H9 (cell line): ENCODE measurements at regions not wholly inside any gene's neighbourhood (a gene's known extent, or its start where the extent isn't known, plus 50 kb on each side); places are given as distances from the start of the nearest gene placed in this dataset.
"Not testable (repeated sequence)": the region's sequence is repeated elsewhere in the genome, so short reads cannot be mapped to it uniquely, and the experiment has no call there.

Experiments used
- DNase-seq: peaks from one replicate; pipeline ENCODE4 v3.0.0-alpha.2; 2017
- H2AFZ ChIP-seq: one replicate; pipeline ENCODE4 v1.6.1; 2013; ENCODE audit warnings: mild to moderate bottlenecking, low read length, control low read depth, moderate library complexity
- H2AK5ac ChIP-seq: 2 replicates; pipeline ENCODE4 v1.6.1; 2013; ENCODE audit warnings: low read length, control low read depth, mixed read lengths; ENCODE audit not compliant: insufficient read length
- H2BK120ac ChIP-seq: one replicate; pipeline ENCODE4 v1.6.1; 2013; ENCODE audit warnings: low read depth, mild to moderate bottlenecking, low read length, control low read depth, inconsistent platforms; ENCODE audit not compliant: poor library complexity, severe bottlenecking
- H2BK12ac ChIP-seq: 2 replicates; pipeline ENCODE4 v1.6.1; 2013; ENCODE audit warnings: low read length, control low read depth, mixed read lengths, low read depth; ENCODE audit not compliant: insufficient read length
- H2BK15ac ChIP-seq: 2 replicates; pipeline ENCODE4 v1.6.1; 2013; ENCODE audit warnings: low read depth, low read length, control low read depth
- H2BK20ac ChIP-seq: one replicate; pipeline ENCODE4 v1.6.1; 2013; ENCODE audit warnings: low read depth, mild to moderate bottlenecking, low read length, control low read depth, inconsistent platforms; ENCODE audit not compliant: poor library complexity, severe bottlenecking
- H2BK5ac ChIP-seq: 2 replicates; pipeline ENCODE4 v1.6.1; 2013; ENCODE audit warnings: low read length, control low read depth, mixed read lengths; ENCODE audit not compliant: insufficient read length
- H3K14ac ChIP-seq: 2 replicates; pipeline ENCODE4 v1.6.1; 2013; ENCODE audit warnings: low read length, control low read depth; ENCODE audit not compliant: insufficient read depth
- H3K18ac ChIP-seq: 2 replicates; pipeline ENCODE4 v1.6.1; 2013; ENCODE audit warnings: low read depth, mild to moderate bottlenecking, mixed read lengths, low read length, control low read depth; ENCODE audit not compliant: insufficient read length
- H3K23ac ChIP-seq: 2 replicates; pipeline ENCODE4 v1.6.1; 2013; ENCODE audit warnings: low read length, control low read depth, mixed read lengths, low read depth; ENCODE audit not compliant: insufficient read length
- H3K23me2 ChIP-seq: 2 replicates; pipeline ENCODE4 v1.6.1; 2013; ENCODE audit warnings: low read depth, mild to moderate bottlenecking, mixed read lengths, low read length, control low read depth; ENCODE audit not compliant: insufficient read length, poor library complexity, severe bottlenecking
- H3K27ac ChIP-seq: 2 replicates; pipeline ENCODE4 v1.5.1; 2013; ENCODE audit warnings: low read length, control low read depth, mixed read lengths, low read depth; ENCODE audit not compliant: insufficient read length
- H3K27me3 ChIP-seq: 2 replicates; pipeline ENCODE4 v1.6.1; 2013; ENCODE audit warnings: low read length, control low read depth, inconsistent platforms; ENCODE audit not compliant: insufficient read depth
- H3K4ac ChIP-seq: 2 replicates; pipeline ENCODE4 v1.6.1; 2013; ENCODE audit warnings: low read depth, mild to moderate bottlenecking, control low read depth, inconsistent platforms, low read length, moderate library complexity
- H3K4me1 ChIP-seq: 2 replicates; pipeline ENCODE4 v1.6.1; 2013; ENCODE audit warnings: low read length, control low read depth, inconsistent platforms; ENCODE audit not compliant: insufficient read depth
- H3K4me2 ChIP-seq: 2 replicates; pipeline ENCODE4 v1.6.1; 2013; ENCODE audit warnings: low read length, control low read depth, mixed read lengths; ENCODE audit not compliant: insufficient read length, insufficient read depth
- H3K56ac ChIP-seq: 2 replicates; pipeline ENCODE4 v1.6.1; 2013; ENCODE audit warnings: low read depth, mild to moderate bottlenecking, mixed read lengths, low read length, control low read depth; ENCODE audit not compliant: insufficient read length
- H3K79me1 ChIP-seq: 2 replicates; pipeline ENCODE4 v1.6.1; 2013; ENCODE audit warnings: low read depth, mild to moderate bottlenecking, moderate library complexity, low read length, control low read depth, inconsistent platforms; ENCODE audit not compliant: insufficient read depth, poor library complexity, severe bottlenecking
- H3K79me2 ChIP-seq: 2 replicates; pipeline ENCODE4 v1.6.1; 2013; ENCODE audit warnings: low read length, control low read depth, inconsistent platforms; ENCODE audit not compliant: insufficient read depth
- H3K9ac ChIP-seq: 2 replicates; pipeline ENCODE4 v1.6.1; 2013; ENCODE audit warnings: low read length, control low read depth, mixed read lengths; ENCODE audit not compliant: insufficient read length; ENCODE audit errors: extremely low read depth
- H3K9me3 ChIP-seq: one replicate; pipeline ENCODE4 v1.6.1; 2013; ENCODE audit warnings: low read depth, low read length, inconsistent platforms; ENCODE audit not compliant: control insufficient read depth
- H3T11ph ChIP-seq: one replicate; pipeline ENCODE4 v1.6.1; 2013; ENCODE audit warnings: mild to moderate bottlenecking, low read length, control low read depth, inconsistent platforms
- H4K20me1 ChIP-seq: one replicate; pipeline ENCODE4 v1.6.1; 2013; ENCODE audit not compliant: control insufficient read depth, insufficient read length, insufficient read depth
- H4K5ac ChIP-seq: 2 replicates; pipeline ENCODE4 v1.6.1; 2013; ENCODE audit warnings: low read depth, mild to moderate bottlenecking, mixed read lengths, low read length, control low read depth; ENCODE audit not compliant: insufficient read length
- H4K8ac ChIP-seq: replicated peaks from 2 replicates; pipeline ENCODE4 v1.6.1; 2013; ENCODE audit warnings: low read length, control low read depth, mixed read lengths, low read depth; ENCODE audit not compliant: insufficient read length
- H4K91ac ChIP-seq: 2 replicates; pipeline ENCODE4 v1.6.1; 2013; ENCODE audit warnings: low read depth, mild to moderate bottlenecking, moderate library complexity, mixed read lengths, low read length, control low read depth; ENCODE audit not compliant: insufficient read length
- H3K27ac Mint-ChIP-seq, 3 experiments: 2 replicates in 2 of 3; 3 replicates in 1 of 3; pipeline ENCODE4 v1.8.0; 2020 to 2021; ENCODE audit warnings: mixed read lengths in 3 of 3, mild to moderate bottlenecking in 1 of 3, moderate library complexity in 1 of 3
- H3K27me3 Mint-ChIP-seq: 2 replicates; pipeline ENCODE4 v1.8.0; 2021; ENCODE audit warnings: low read depth, mild to moderate bottlenecking, moderate library complexity, mixed read lengths
- H3K36me3 Mint-ChIP-seq, 3 experiments: 2 replicates in 2 of 3; 3 replicates in 1 of 3; pipeline ENCODE4 v1.8.0; 2020 to 2021; ENCODE audit warnings: low read depth in 3 of 3, mixed read lengths in 3 of 3; ENCODE audit not compliant: insufficient read depth in 1 of 3
- H3K4me1 Mint-ChIP-seq, 2 experiments: 2 replicates each; pipeline ENCODE4 v1.8.0; 2020; ENCODE audit warnings: mixed read lengths in 2 of 2
- H3K4me3 Mint-ChIP-seq, 2 experiments: 2 replicates in 1 of 2; 3 replicates in 1 of 2; pipeline ENCODE4 v1.8.0; 2020 to 2021; ENCODE audit warnings: mild to moderate bottlenecking in 2 of 2, mixed read lengths in 2 of 2, moderate library complexity in 1 of 2
- H3K9me3 Mint-ChIP-seq, 2 experiments: 2 replicates in 1 of 2; 3 replicates in 1 of 2; pipeline ENCODE4 v1.8.0; 2020; ENCODE audit warnings: mild to moderate bottlenecking in 2 of 2, mixed read lengths in 2 of 2, moderate library complexity in 1 of 2
- CTCF ChIP-seq: fragments of 200-600 bp; sonication (generic); conservative IDR thresholded peaks from 3 replicates; pipeline ENCODE4 v1.8.0; 2021; ENCODE audit warnings: antibody characterized with exemption, mild to moderate bottlenecking

DNA sequence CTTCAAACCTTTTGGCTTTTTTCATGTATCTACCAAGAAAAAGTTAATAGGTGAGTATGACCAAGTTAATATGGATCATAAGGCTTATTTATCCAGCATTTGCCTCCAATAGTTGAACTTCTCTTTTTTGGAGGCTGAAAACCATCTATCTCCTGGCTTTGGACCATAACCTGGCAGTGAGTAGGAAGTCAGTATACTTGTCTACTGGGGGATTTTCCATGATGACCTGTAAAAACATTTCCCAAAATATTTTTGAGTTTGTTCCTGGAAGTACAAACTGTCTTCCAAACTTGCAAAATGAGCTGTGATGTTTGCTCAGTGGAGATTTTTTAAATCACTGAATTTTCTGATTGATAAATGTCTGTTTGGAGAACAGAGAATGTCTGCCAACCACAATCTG is 349.9 kb downstream of the FAM47B start:
- H3K4me1 ChIP-seq = no peaks in the 10 kb centered on the region
- no peak overlapping the region for H3T11ph ChIP-seq
- no peak overlapping the region for H3K4ac ChIP-seq
- H2BK15ac ChIP-seq = no peak overlapping the region
- no peak overlapping the region for H3K27ac ChIP-seq
- no peaks in the 10 kb centered on the region for H3K9me3 ChIP-seq
- Mint-ChIP-seq H3K27ac (no peak overlapping the region), H3K4me3 (no peak overlapping the region), H3K9me3 (peaks cover 47% of the 10 kb centered on the region in 2 experiments), H3K27me3 (no peaks in the 10 kb centered on the region), H3K36me3 (no peaks in the 10 kb centered on the region; a peak in 1 of 7 replicates), H3K4me1 (no peaks in the 10 kb centered on the region)
- no peak for DNase-seq
- no peaks in the 10 kb centered on the region for H3K23me2 ChIP-seq
- TF ChIP-seq CTCF = no peak
- H2AFZ ChIP-seq = no peak overlapping the region
- H2BK5ac ChIP-seq = no peak overlapping the region
- H3K4me2 ChIP-seq = no peak overlapping the region
- H4K5ac ChIP-seq = no peak overlapping the region
- no peak overlapping the region for H2BK12ac ChIP-seq
- no peak overlapping the region for H2AK5ac ChIP-seq
- H3K79me1 ChIP-seq = no peaks in the 10 kb centered on the region
- H3K18ac ChIP-seq = no peak overlapping the region
- H4K20me1 ChIP-seq = no peaks in the 10 kb centered on the region
- H4K8ac ChIP-seq = no peak overlapping the region
- no peak overlapping the region for H3K9ac ChIP-seq
- no peak overlapping the region for H2BK20ac ChIP-seq
- no peaks in the 10 kb centered on the region for H3K79me2 ChIP-seq
- no peaks in the 10 kb centered on the region for H3K27me3 ChIP-seq
- H2BK120ac ChIP-seq = no peak overlapping the region
- H3K56ac ChIP-seq = no peak overlapping the region
- no peak overlapping the region for H3K14ac ChIP-seq
- H4K91ac ChIP-seq = no peak overlapping the region
- no peak overlapping the region for H3K23ac ChIP-seq

DNA sequence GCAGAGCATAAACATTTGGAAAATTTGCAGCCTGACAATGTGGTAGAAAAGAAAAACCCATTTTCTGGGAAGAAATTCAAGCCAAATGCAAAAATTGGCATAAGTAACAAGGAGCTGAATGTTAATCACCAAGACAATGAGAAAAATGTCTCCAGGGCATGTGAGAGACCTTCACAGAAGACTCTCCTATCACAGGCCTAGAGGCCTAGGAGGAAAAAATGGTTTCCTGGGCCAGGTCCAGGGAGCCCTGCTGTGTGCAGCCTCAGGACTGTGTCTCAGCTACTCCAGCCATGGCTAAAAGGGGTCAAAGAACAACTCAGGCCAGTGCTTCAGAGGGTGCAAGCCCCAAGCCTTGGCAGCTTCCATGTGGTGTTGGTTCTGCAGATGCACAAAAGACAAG is 362.4 kb downstream of the FAM47B start:
- H3K79me1 ChIP-seq, H3K23ac ChIP-seq, H3K4me3 Mint-ChIP-seq, H3K27ac Mint-ChIP-seq, H2BK15ac ChIP-seq, H3K9ac ChIP-seq, H3K4ac ChIP-seq, H2BK5ac ChIP-seq, H2BK12ac ChIP-seq, H4K91ac ChIP-seq, H2BK20ac ChIP-seq, H3K4me2 ChIP-seq, H4K8ac ChIP-seq, H3K79me2 ChIP-seq, DNase-seq, H3K27ac ChIP-seq, H3K27me3 ChIP-seq, H3K23me2 ChIP-seq, H3K14ac ChIP-seq, H2AFZ ChIP-seq, H2AK5ac ChIP-seq, H3K27me3 Mint-ChIP-seq, H4K5ac ChIP-seq, H3T11ph ChIP-seq, H3K9me3 ChIP-seq, H3K18ac ChIP-seq, H3K56ac ChIP-seq, H3K4me1 ChIP-seq, H2BK120ac ChIP-seq, H4K20me1 ChIP-seq, H3K4me1 Mint-ChIP-seq: not testable (repeated sequence)
- peaks cover 4 to 27% (median 26%) of the 10 kb centered on the region in 3 experiments for H3K36me3 Mint-ChIP-seq
- H3K9me3 Mint-ChIP-seq = peaks cover 91 to 92% of the 10 kb centered on the region in 2 experiments
